ENCODE measurements at regions not wholly inside any gene's neighbourhood (a gene's known extent, or its start where the extent isn't known, plus 50 kb on each side); places are given as distances from the start of the nearest gene placed in this dataset.
"Not testable (repeated sequence)": the region's sequence is repeated elsewhere in the genome, so short reads cannot be mapped to it uniquely, and the experiment has no call there.

- Histone ChIP-seq H3K4me3 (no peak overlapping the region), H3K4me1 (no peaks in the 10 kb centered on the region), H3K27ac (no peak overlapping the region), H3K36me3 (no peaks in the 10 kb centered on the region), H3K9me3 (no peaks in the 10 kb centered on the region), H3K27me3 (peaks cover 0 to 33% (median 0%) of the 10 kb centered on the region in 4 donors)
- TF ChIP-seq, protein P1, sequence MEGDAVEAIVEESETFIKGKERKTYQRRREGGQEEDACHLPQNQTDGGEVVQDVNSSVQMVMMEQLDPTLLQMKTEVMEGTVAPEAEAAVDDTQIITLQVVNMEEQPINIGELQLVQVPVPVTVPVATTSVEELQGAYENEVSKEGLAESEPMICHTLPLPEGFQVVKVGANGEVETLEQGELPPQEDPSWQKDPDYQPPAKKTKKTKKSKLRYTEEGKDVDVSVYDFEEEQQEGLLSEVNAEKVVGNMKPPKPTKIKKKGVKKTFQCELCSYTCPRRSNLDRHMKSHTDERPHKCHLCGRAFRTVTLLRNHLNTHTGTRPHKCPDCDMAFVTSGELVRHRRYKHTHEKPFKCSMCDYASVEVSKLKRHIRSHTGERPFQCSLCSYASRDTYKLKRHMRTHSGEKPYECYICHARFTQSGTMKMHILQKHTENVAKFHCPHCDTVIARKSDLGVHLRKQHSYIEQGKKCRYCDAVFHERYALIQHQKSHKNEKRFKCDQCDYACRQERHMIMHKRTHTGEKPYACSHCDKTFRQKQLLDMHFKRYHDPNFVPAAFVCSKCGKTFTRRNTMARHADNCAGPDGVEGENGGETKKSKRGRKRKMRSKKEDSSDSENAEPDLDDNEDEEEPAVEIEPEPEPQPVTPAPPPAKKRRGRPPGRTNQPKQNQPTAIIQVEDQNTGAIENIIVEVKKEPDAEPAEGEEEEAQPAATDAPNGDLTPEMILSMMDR (IDR thresholded peaks at IDR 0.05), result no peak
- TF ChIP-seq POLR2A (IDR thresholded peaks at IDR 0.05), result no peak
- intact Hi-C loops (cut with DNase I), result no loop called here
- 39 to 68% methylated on average over 3 of the region's 3 CpGs for WGBS, 2 donors
- DNase-seq, result no peak
Observed at GRCh38 chr20:1747953-1748577, 90.5 kb upstream of the SIRPG start.

GRCh38 chr20:1742049-1742434 is 84.5 kb upstream of the SIRPG start:
- H3K9me3 ChIP-seq; H3K4me1 ChIP-seq; intact Hi-C loops (cut with DNase I); H3K27ac ChIP-seq; H3K4me3 ChIP-seq; DNase-seq; H3K36me3 ChIP-seq: not testable (repeated sequence)
- 62 to 63% methylated on average over 3 of the region's 4 CpGs for WGBS, 2 donors
- H3K27me3 ChIP-seq, result peaks cover 0 to 45% (median 0%) of the 10 kb centered on the region in 4 donors

DNA sequence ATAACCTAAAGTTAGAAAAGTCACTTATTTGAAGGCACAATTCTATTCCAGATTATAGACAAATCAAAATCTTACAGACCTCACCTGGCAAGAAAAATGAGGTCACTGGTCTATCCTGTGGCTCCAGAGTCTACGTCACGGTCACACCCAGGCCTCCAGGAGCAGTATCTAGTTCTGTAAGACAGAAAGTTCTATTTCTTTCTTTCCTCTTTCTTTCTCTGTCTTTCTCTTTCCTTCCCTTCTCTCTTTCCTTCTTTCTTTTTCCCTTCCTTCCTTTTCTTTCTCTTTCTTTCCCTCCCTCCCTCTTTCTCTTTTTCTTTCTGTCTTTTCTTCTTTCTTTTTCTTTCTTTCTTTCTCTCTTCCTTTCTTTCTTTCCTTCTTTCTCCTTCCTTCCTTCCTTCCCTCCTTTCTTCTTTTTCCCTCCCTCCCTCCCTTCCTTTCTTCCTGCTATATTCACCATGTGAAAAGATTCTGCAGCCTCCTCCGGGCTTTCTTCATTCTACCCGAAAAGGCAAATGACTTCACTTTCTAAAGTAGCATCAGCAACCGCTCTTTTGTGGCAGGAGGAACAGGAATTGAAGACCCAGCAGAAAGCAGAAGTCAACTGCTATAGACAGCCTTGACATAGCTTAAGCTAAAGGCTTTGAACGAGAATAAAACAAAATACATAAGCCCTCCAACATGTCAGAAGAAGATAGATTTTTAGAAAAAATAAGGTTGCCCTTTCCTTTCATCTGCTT is 83.9 kb upstream of the SIRPG start:
- H3K36me3 ChIP-seq, result no peaks in the 10 kb centered on the region
- DNase-seq, result no peak
- peaks cover 0 to 49% (median 0%) of the 10 kb centered on the region in 4 donors for H3K27me3 ChIP-seq
- TF ChIP-seq POLR2A (IDR thresholded peaks at IDR 0.05), result no peak
- TF ChIP-seq, protein P1 (IDR thresholded peaks at IDR 0.05), result no peak
- intact Hi-C loops (cut with DNase I), result no loop called here
- no peak overlapping the region for H3K27ac ChIP-seq
- H3K9me3 ChIP-seq, result no peaks in the 10 kb centered on the region
- H3K4me3 ChIP-seq, result no peak overlapping the region
- no peaks in the 10 kb centered on the region for H3K4me1 ChIP-seq
- 60 to 65% methylated on average over 6 of the region's 6 CpGs for WGBS, 2 donors

DNA sequence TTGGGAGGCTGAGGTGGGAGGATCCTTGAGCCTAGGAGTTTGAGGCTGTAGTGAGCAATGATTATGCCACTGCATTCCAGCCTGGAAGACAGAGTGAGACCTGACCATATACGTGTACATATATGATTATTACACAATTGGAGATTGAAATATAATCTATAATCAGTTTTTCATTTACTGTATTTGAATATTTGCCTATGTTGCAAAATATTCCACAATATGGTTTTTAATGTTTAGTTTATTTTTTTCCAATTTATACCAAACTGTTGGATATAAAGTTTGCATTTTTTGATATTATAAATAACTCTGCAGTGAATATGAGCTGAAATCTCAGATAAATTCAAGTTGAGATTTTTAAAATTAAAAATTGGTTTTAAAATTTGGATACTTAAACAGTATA is 79.6 kb upstream of the SIRPG start:
- Histone ChIP-seq H3K9me3 (no peaks in the 10 kb centered on the region), H3K36me3 (no peaks in the 10 kb centered on the region), H3K27ac (no peak overlapping the region), H3K4me1 (peaks cover 0 to under 1% (median 0%) of the 10 kb centered on the region in 3 donors), H3K4me3 (no peak overlapping the region), H3K27me3 (peaks cover 0 to 89% (median 0%) of the 10 kb centered on the region in 4 donors)
- DNase-seq, result no peak
- WGBS, 2 donors, result 84 to 85% methylated on average over 1 of the region's 1 CpG
- TF ChIP-seq, protein P1 (IDR thresholded peaks at IDR 0.05), result no peak
- no peak for TF ChIP-seq POLR2A (IDR thresholded peaks at IDR 0.05)
- intact Hi-C loops (cut with DNase I), result no loop called here

DNA sequence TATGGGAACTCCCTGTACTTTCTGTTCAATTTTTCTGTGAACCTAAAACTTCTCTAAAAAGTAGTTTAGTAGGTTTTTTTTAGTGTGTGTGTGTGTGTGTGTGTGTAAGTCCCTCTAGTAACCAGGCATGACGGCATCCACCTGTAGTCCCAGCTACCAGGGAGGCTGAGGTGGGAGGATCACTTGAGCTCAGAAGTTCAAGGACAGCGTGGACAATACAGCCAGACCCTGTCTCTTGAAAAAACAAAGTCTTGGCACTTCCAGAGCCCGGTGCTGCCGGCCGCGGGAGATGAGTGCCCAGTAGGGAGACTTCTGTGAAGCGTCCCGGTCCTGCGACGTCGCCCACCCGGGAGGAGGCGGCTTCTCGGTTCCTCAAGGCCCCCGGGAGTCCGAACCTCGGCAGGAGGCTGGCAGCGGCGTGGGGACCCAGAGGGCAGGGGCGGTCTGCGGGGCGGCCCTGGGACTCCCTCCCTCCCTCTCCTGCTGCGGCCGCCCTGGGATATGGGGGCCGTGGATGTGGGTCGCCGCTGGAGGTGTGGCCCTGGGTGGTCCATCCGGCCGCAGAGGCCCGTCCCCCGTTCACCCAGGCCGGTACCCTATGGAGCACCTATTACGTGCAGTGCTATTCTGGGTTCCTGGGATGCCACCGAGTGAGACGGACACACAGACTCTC is 78.0 kb upstream of the SIRPG start:
- 72 to 86% methylated on average over 4 of the region's 35 CpGs for WGBS, 2 donors
- H3K4me1 ChIP-seq, result peaks cover 0 to 7% (median 0%) of the 10 kb centered on the region in 3 donors
- H3K36me3 ChIP-seq, result no peaks in the 10 kb centered on the region
- peaks cover 0 to 92% (median 0%) of the 10 kb centered on the region in 4 donors for H3K27me3 ChIP-seq
- H3K9me3 ChIP-seq, result no peaks in the 10 kb centered on the region
- intact Hi-C loops (cut with DNase I), result no loop called here
- TF ChIP-seq, protein P1 (IDR thresholded peaks at IDR 0.05), result no peak
- TF ChIP-seq POLR2A (IDR thresholded peaks at IDR 0.05), result no peak
- no peak overlapping the region for H3K27ac ChIP-seq
- no peak for DNase-seq
- H3K4me3 ChIP-seq, result no peak overlapping the region

All from esophagus squamous epithelium (tissue), 5 donors.